Thyroid gland (tissue), 4 donors: ENCODE measurements at regions not wholly inside any gene's neighbourhood (a gene's known extent, or its start where the extent isn't known, plus 50 kb on each side); places are given as distances from the start of the nearest gene placed in this dataset.

Experiments used
- DNase-seq, 2 donors: peaks; one replicate each; pipeline ENCODE4 v3.0.0-alpha.2; 2019
- H3K27ac ChIP-seq, 3 donors: fragments of 200-600 bp; sonication (generic); 1 replicate in 2 of 3; 2 replicates in 1 of 3; pipeline ENCODE4 v1.5.1; 2016 to 2019; ENCODE audit warnings: mild to moderate bottlenecking in 1 of 3, moderate library complexity in 1 of 3
- H3K27me3 ChIP-seq: fragments of 200-600 bp; sonication (generic); one replicate; pipeline ENCODE4 v1.5.1; 2019
- H3K36me3 ChIP-seq, 2 donors: fragments of 200-600 bp; sonication (generic); one replicate each; pipeline ENCODE4 v1.5.1; 2016 to 2019
- H3K4me1 ChIP-seq, 2 donors: fragments of 200-600 bp; sonication (generic); one replicate each; pipeline ENCODE4 v1.5.1; 2017 to 2019
- H3K4me3 ChIP-seq, 3 donors: fragments of 200-600 bp; sonication (generic); replicated peaks in 1 of 3; 1 replicate in 2 of 3; 2 replicates in 1 of 3; pipeline ENCODE4 v1.5.1; 2016; ENCODE audit warnings: mild to moderate bottlenecking in 1 of 3
- H3K9me3 ChIP-seq: fragments of 200-600 bp; sonication (generic); one replicate; pipeline ENCODE4 v1.5.1; 2017
- CTCF ChIP-seq, 6 experiments: fragments of 200-600 bp in 3 of 6; fragments of 450-650 bp in 3 of 6; sonication (generic) in 3 of 6; IDR thresholded peaks; one replicate each; pipeline ENCODE4 v1.5.1; 2016 to 2019; ENCODE audit warnings: antibody characterized with exemption in 6 of 6, mild to moderate bottlenecking in 2 of 6, inconsistent platforms in 1 of 6, moderate library complexity in 1 of 6
- POLR2A ChIP-seq, 2 donors: fragments of 450-650 bp; IDR thresholded peaks; one replicate each; pipeline ENCODE4 v1.6.1; 2017; ENCODE audit warnings: antibody characterized with exemption in 2 of 2, mild to moderate bottlenecking in 2 of 2, moderate library complexity in 1 of 2
- WGBS, 2 donors: methylation state at CpG; one replicate each; pipeline ENCODE4 v1.1.5; 2017; 5-methylcytosine and 5-hydroxymethylcytosine counted together
- intact Hi-C: fragments of 100-400 bp; cut with DNase I; formaldehyde crosslinking; loops from one replicate; pipeline ENCODE4 v1.15.1; 2023

GRCh38 chr5:143509758-143510221 is 106.3 kb upstream of the NR3C1 start:
- H3K27ac ChIP-seq: no peak overlapping the region
- intact Hi-C loops: no loop called here
- no peaks in the 10 kb centered on the region for H3K4me1 ChIP-seq
- DNase-seq: no peak
- no peaks in the 10 kb centered on the region for H3K27me3 ChIP-seq
- no peaks in the 10 kb centered on the region for H3K9me3 ChIP-seq
- TF ChIP-seq CTCF (IDR thresholded peaks at IDR 0.05): no peak
- no peak for TF ChIP-seq POLR2A (IDR thresholded peaks at IDR 0.05)
- 95 to 96% methylated on average over 3 of the region's 3 CpGs for WGBS, 2 donors
- no peak overlapping the region for H3K4me3 ChIP-seq
- no peaks in the 10 kb centered on the region for H3K36me3 ChIP-seq

- Histone ChIP-seq H3K27me3 (no peaks in the 10 kb centered on the region), H3K4me3 (no peak overlapping the region), H3K4me1 (no peaks in the 10 kb centered on the region), H3K36me3 (no peaks in the 10 kb centered on the region), H3K27ac (no peak overlapping the region), H3K9me3 (no peaks in the 10 kb centered on the region)
- TF ChIP-seq CTCF (IDR thresholded peaks at IDR 0.05) (no peak), POLR2A (IDR thresholded peaks at IDR 0.05) (no peak)
- intact Hi-C loops: no loop called here
- WGBS, 2 donors: 90 to 98% methylated on average over 1 of the region's 1 CpG
- DNase-seq: no peak
Observed at GRCh38 chr5:143506836-143507552, 103.5 kb upstream of the NR3C1 start.

- TF ChIP-seq POLR2A (IDR thresholded peaks at IDR 0.05) (no peak), CTCF (IDR thresholded peaks at IDR 0.05) (no peak)
- Histone ChIP-seq H3K27ac (no peak overlapping the region), H3K36me3 (no peaks in the 10 kb centered on the region), H3K4me3 (no peak overlapping the region), H3K4me1 (no peaks in the 10 kb centered on the region), H3K27me3 (no peaks in the 10 kb centered on the region), H3K9me3 (no peaks in the 10 kb centered on the region)
- intact Hi-C loops: no loop called here
- no peak for DNase-seq
- 100% methylated on average over 1 of the region's 1 CpG for WGBS, 2 donors
Observed at GRCh38 chr5:143505934-143506333, 102.4 kb upstream of the NR3C1 start.

GRCh38 chr5:143505354-143505753 is 101.9 kb upstream of the NR3C1 start:
- TF ChIP-seq CTCF (IDR thresholded peaks at IDR 0.05): no peak
- no peak overlapping the region for H3K4me3 ChIP-seq
- intact Hi-C loops: no loop called here
- no peak overlapping the region for H3K27ac ChIP-seq
- H3K27me3 ChIP-seq: no peaks in the 10 kb centered on the region
- no peak for DNase-seq
- no peaks in the 10 kb centered on the region for H3K36me3 ChIP-seq
- no peaks in the 10 kb centered on the region for H3K4me1 ChIP-seq
- H3K9me3 ChIP-seq: no peaks in the 10 kb centered on the region

GRCh38 chr5:143501310-143502044 is 98.0 kb upstream of the NR3C1 start:
- TF ChIP-seq CTCF (IDR thresholded peaks at IDR 0.05): no peak
- TF ChIP-seq POLR2A (IDR thresholded peaks at IDR 0.05): no peak
- H3K36me3 ChIP-seq: no peaks in the 10 kb centered on the region
- intact Hi-C loops: no loop called here
- H3K9me3 ChIP-seq: no peaks in the 10 kb centered on the region
- H3K27me3 ChIP-seq: no peaks in the 10 kb centered on the region
- no peak overlapping the region for H3K27ac ChIP-seq
- peaks cover 0 to 1% of the 10 kb centered on the region in 2 donors for H3K4me1 ChIP-seq
- no peak overlapping the region for H3K4me3 ChIP-seq
- DNase-seq: no peak
- 72 to 85% methylated on average over 7 of the region's 7 CpGs for WGBS, 2 donors
